ENCODE measurements at regions not wholly inside any gene's neighbourhood (a gene's known extent, or its start where the extent isn't known, plus 50 kb on each side); places are given as distances from the start of the nearest gene placed in this dataset.
A peak's percentile ranks its signal among the peaks of the same experiment; 100 is the strongest.
"Not testable (repeated sequence)": the region's sequence is repeated elsewhere in the genome, so short reads cannot be mapped to it uniquely, and the experiment has no call there.

DNA sequence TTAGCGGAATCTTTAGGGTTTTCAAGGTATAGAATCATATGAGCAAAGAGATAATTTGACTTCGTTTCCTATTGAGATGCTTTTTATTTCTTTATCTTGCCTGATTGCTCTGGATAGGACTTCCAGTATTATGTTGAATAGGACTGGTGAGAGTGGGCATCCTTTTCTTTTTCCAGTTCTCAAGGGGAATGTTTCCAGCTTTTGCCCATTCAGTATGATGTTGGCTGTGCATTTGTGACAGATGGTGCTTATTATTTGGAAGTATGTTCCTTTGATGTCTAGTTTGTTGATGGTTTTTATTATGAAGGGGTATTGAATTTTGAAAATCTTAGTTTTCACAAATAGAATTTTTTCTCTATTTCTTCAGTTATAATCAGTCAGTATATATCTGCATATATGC is 656.6 kb upstream of the MAP3K7 start:
- no peaks in the 10 kb centered on the region for H3K4me1 ChIP-seq
- DNase-seq: no peak
- H3K36me3 ChIP-seq: no peaks in the 10 kb centered on the region
- H3K27me3 ChIP-seq: no peaks in the 10 kb centered on the region
- no peak overlapping the region for H3K27ac ChIP-seq
- no peaks in the 10 kb centered on the region for H3K9me3 ChIP-seq (replicated peaks)
- no peak overlapping the region for H3K4me3 ChIP-seq

DNA sequence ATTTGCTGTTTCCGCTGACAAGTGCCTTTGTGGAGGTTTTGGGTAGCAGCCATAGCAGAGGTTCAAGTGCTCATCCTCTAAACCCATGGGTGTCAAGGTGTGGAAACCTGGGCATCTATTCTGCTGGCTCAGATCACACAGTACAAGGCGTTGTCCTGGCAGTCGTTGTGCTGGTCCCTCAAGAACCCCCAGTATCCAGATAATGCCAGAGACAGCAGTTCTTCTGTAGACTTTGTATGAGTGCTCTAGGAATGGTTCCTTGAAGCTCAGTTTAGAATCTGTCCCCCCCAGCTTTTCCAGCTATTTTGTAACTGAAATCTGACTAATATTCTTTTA is 655.7 kb upstream of the MAP3K7 start:
- Histone ChIP-seq H3K4me3 (no peak overlapping the region), H3K27ac (no peak overlapping the region), H3K9me3 (replicated peaks) (no peaks in the 10 kb centered on the region), H3K4me1 (no peaks in the 10 kb centered on the region), H3K36me3 (no peaks in the 10 kb centered on the region), H3K27me3 (no peaks in the 10 kb centered on the region)
- DNase-seq: no peak

- H3K9me3 ChIP-seq (replicated peaks): no peaks in the 10 kb centered on the region
- H3K27ac ChIP-seq: no peak overlapping the region
- no peaks in the 10 kb centered on the region for H3K27me3 ChIP-seq
- H3K4me1 ChIP-seq: no peaks in the 10 kb centered on the region
- H3K36me3 ChIP-seq: no peaks in the 10 kb centered on the region
- no peak for DNase-seq
- no peak overlapping the region for H3K4me3 ChIP-seq
Measured at GRCh38 chr6:91241946-91242613, 655.2 kb upstream of the MAP3K7 start.

GRCh38 chr6:91240878-91241603 is 654.2 kb upstream of the MAP3K7 start:
- no peak for DNase-seq
- Histone ChIP-seq H3K4me3 (no peak overlapping the region), H3K36me3 (no peaks in the 10 kb centered on the region), H3K4me1 (no peaks in the 10 kb centered on the region), H3K27me3 (no peaks in the 10 kb centered on the region), H3K9me3 (replicated peaks) (no peaks in the 10 kb centered on the region), H3K27ac (no peak overlapping the region)

DNA sequence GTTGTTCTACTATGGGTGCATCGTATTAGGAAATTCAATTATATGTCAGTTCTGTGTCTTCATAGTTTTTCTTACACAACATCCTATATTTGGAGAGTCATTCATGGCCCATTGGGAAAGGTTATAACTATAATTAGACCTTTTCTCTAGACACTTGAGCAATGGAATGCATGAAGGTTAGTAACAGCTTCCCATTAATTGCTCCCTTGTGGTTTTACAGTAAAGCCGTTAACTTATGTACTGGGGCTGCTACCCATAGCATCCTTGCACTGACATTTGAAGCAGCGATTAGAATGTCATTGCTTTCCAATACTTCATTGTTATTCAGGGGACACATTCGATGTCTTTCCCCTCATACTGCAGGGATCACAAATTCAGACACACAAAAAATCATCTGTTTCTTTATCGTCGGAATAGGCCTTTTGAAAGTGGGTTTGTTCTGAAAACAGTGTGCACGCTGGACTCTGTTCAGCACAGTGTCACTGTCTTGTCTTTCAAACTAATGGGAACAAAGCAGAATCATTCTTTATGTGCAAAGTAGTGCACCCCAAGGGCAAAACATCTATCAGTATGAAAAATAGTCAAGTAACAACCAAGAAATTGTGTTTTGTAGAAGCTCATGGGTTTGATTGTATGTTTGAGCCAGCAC is 634.3 kb upstream of the MAP3K7 start:
- Histone ChIP-seq H3K4me3 (no peak overlapping the region), H3K9me3 (replicated peaks) (no peaks in the 10 kb centered on the region; the same call in 1 of the 2 replicates), H3K4me1 (0 out of 2 replicates have a peak, but pooled peaks cover 2% of the 10 kb centered on the region), H3K36me3 (no peaks in the 10 kb centered on the region), H3K27ac (no peak overlapping the region), H3K27me3 (no peaks in the 10 kb centered on the region)
- DNase-seq: peak in 1 of 2 experiments; percentile 14

DNA sequence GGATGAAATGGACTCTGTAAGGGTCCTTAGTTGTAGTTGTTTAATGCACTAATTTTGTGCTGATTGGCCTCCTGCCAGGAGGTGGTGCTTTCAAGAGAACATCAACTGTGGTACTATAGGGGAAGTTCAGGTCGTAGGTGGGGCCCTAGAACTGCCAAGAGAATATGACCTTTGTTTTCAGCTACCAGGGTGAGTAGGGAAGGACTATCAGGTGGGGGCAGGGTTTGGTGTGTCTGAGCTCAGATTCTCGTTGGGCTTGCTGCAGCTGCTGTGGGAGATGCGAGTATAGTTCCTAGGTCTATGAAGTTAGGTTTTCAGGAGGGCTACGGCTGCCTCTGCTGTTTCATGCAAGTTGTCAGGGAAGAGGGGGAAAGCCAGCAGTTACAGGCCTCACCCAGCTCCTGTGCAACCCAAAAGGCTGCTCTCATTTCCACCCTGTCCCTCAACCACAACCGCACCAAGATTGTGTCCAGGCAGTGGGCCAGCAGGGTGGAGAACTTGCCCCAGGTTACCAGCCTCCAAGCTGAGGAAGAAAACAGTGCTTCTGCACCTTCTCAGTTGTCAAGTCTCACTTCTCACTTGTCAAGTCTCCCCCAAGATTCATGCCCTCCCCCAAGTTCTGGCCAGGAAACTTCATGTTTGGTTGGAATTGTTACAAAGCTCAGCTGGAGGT is 626.5 kb upstream of the MAP3K7 start:
- Histone ChIP-seq H3K4me3 (no peak overlapping the region), H3K9me3 (replicated peaks) (peaks cover 9% of the 10 kb centered on the region), H3K27me3 (no peaks in the 10 kb centered on the region), H3K36me3 (no peaks in the 10 kb centered on the region), H3K4me1 (no peaks in the 10 kb centered on the region), H3K27ac (no peak overlapping the region)
- DNase-seq: no peak

GRCh38 chr6:91198588-91199255 is 611.9 kb upstream of the MAP3K7 start:
- Histone ChIP-seq H3K36me3 (no peaks in the 10 kb centered on the region), H3K27ac (no peak overlapping the region), H3K9me3 (replicated peaks) (no peaks in the 10 kb centered on the region), H3K4me3 (no peak overlapping the region), H3K27me3 (no peaks in the 10 kb centered on the region), H3K4me1 (peaks cover 30% of the 10 kb centered on the region)
- DNase-seq: no peak

GRCh38 chr6:91196729-91197128 is 609.9 kb upstream of the MAP3K7 start:
- Histone ChIP-seq H3K9me3 (replicated peaks) (no peaks in the 10 kb centered on the region), H3K36me3 (no peaks in the 10 kb centered on the region), H3K4me3 (no peak overlapping the region), H3K27me3 (no peaks in the 10 kb centered on the region), H3K27ac (peak overlapping the region; percentile 54), H3K4me1 (peaks cover 30% of the 10 kb centered on the region)
- no peak for DNase-seq

DNA sequence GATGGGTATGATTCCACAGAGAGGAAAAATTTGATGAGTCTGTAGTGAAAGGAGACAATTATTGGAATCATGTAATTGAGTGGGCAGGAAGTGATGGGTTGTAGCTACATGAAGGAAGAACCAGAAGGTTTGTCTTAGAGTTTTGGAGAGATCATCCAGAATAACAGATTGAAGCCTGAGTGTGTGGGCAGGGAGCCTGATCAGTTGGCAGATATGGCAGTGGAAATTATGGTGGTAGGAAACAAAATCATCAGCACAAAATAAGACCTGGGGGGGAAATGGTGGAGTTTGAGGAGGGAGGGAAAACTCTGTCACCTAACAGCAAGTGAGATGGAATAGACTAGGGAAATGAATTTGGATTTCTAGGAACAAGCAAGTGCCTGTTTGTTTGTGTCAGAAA is 606.6 kb upstream of the MAP3K7 start:
- DNase-seq: no peak
- H3K27ac ChIP-seq: no peak overlapping the region
- H3K36me3 ChIP-seq: no peaks in the 10 kb centered on the region
- H3K27me3 ChIP-seq: no peaks in the 10 kb centered on the region
- no peak overlapping the region for H3K4me3 ChIP-seq
- H3K4me1 ChIP-seq: peaks cover 24% of the 10 kb centered on the region
- 0 out of 2 replicates have a peak, but pooled peaks cover 3% of the 10 kb centered on the region for H3K9me3 ChIP-seq (replicated peaks)

GRCh38 chr6:91190041-91190440 is 603.2 kb upstream of the MAP3K7 start:
- H3K4me1 ChIP-seq: not testable (repeated sequence)

DNA sequence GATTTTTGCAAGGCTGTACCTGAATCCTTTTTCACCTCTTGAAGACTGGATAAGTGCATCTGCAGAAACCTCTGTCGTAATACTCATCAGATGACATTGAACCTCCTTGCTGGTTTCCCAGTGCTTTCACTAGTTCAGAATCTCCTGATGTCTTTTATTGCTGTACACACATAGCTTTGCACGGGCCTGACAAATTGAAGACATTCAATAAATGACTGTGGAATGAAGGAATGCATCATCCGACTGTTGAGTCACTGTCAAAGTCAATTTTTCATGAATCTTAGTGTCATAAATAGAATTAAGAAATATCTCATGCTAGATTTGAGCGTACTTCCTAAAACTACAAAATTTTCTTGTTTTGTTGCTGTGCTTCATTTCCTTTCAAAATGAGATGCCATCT is 598.2 kb upstream of the MAP3K7 start:
- Histone ChIP-seq H3K27me3 (no peaks in the 10 kb centered on the region), H3K4me1 (no peaks in the 10 kb centered on the region), H3K27ac (no peak overlapping the region), H3K9me3 (replicated peaks) (no peaks in the 10 kb centered on the region), H3K4me3 (no peak overlapping the region), H3K36me3 (no peaks in the 10 kb centered on the region)
- DNase-seq: no peak

More at GRCh38 chr6:91190041-91190440, 603.2 kb upstream of the MAP3K7 start:
- not testable (repeated sequence) for H3K36me3 ChIP-seq; H3K9me3 ChIP-seq (replicated peaks); H3K4me3 ChIP-seq; DNase-seq; H3K27me3 ChIP-seq; H3K27ac ChIP-seq

DNA sequence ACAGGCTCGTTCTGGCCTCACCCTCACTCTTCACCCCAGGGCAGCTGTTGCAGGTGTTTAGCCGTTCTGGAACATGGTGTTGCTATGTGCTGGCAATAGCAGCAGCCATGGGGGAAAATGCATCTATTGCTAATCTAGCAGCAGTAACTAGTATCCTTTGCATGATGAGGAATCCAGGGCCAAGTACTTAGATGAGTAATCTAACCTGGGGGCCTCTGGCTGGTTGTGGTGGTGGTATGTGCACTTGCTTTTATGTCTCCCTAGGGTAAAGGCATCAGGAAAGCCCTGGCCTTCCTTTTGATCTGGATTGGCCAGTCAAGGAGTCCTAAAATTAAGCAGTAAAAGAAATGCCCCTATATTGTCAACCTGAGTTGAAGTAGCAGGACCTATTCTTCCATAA is 594.5 kb upstream of the MAP3K7 start:
- Histone ChIP-seq H3K36me3 (no peaks in the 10 kb centered on the region), H3K27ac (no peak overlapping the region), H3K4me1 (no peaks in the 10 kb centered on the region), H3K27me3 (no peaks in the 10 kb centered on the region), H3K4me3 (no peak overlapping the region), H3K9me3 (replicated peaks) (no peaks in the 10 kb centered on the region)
- DNase-seq: no peak

- Histone ChIP-seq H3K4me1 (no peaks in the 10 kb centered on the region), H3K9me3 (replicated peaks) (no peaks in the 10 kb centered on the region), H3K27ac (no peak overlapping the region), H3K4me3 (no peak overlapping the region), H3K27me3 (no peaks in the 10 kb centered on the region), H3K36me3 (no peaks in the 10 kb centered on the region)
- DNase-seq: no peak
Measured at GRCh38 chr6:91173651-91174050, 586.8 kb upstream of the MAP3K7 start.

DNA sequence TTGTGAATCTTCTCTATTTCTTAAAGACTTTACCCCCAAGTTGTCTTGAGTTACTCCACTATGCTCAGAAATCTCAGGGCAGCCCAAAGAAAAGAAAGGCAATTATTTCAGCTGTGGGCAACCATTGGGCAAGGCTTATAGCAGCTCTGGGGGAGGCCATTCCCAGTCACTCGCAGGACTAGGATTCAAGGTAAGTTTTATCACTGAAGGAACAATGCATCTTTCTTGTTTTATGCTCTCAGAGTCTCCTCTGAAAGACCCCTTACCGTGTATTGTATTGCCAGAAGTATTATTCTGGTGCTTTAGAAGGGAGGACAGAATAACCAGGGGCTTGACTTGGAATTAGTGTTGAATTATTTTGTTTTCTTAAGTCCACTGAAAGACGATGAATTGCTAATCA is 586.3 kb upstream of the MAP3K7 start:
- no peak for DNase-seq
- Histone ChIP-seq H3K36me3 (no peaks in the 10 kb centered on the region), H3K4me3 (no peak overlapping the region), H3K27me3 (no peaks in the 10 kb centered on the region), H3K4me1 (no peaks in the 10 kb centered on the region), H3K27ac (no peak overlapping the region), H3K9me3 (replicated peaks) (no peaks in the 10 kb centered on the region)
